Astrocyte of the spinal cord (primary cell): ENCODE measurements at regions not wholly inside any gene's neighbourhood (a gene's known extent, or its start where the extent isn't known, plus 50 kb on each side); places are given as distances from the start of the nearest gene placed in this dataset.
"Not testable (repeated sequence)": the region's sequence is repeated elsewhere in the genome, so short reads cannot be mapped to it uniquely, and the experiment has no call there.

Source experiments
- DNase-seq: peaks from one replicate; pipeline ENCODE4 v3.0.0; 2011; ENCODE audit warnings: low read depth, low spot score
- H3K4me3 ChIP-seq: 2 replicates; pipeline ENCODE4 v1.5.1; 2011; ENCODE audit warnings: low read depth, mild to moderate bottlenecking, low read length, moderate library complexity
- in situ Hi-C: cut with HindIII; loops from 2 replicates; pipeline ENCODE4 v1.10.0; 2017; ENCODE audit warnings: low sequenced_read_pairs
- TF ChIP-seq, protein P1 (sequence below): IDR thresholded peaks from 2 replicates; pipeline ENCODE4 v1.5.1; 2012; ENCODE audit warnings: low read depth, mild to moderate bottlenecking, low read length, inconsistent platforms

GRCh38 chr12:112627851-112628250 is 163.7 kb upstream of the RPH3A start:
- in situ Hi-C loops: no loop called here
- TF ChIP-seq, protein P1, sequence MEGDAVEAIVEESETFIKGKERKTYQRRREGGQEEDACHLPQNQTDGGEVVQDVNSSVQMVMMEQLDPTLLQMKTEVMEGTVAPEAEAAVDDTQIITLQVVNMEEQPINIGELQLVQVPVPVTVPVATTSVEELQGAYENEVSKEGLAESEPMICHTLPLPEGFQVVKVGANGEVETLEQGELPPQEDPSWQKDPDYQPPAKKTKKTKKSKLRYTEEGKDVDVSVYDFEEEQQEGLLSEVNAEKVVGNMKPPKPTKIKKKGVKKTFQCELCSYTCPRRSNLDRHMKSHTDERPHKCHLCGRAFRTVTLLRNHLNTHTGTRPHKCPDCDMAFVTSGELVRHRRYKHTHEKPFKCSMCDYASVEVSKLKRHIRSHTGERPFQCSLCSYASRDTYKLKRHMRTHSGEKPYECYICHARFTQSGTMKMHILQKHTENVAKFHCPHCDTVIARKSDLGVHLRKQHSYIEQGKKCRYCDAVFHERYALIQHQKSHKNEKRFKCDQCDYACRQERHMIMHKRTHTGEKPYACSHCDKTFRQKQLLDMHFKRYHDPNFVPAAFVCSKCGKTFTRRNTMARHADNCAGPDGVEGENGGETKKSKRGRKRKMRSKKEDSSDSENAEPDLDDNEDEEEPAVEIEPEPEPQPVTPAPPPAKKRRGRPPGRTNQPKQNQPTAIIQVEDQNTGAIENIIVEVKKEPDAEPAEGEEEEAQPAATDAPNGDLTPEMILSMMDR: no peak
- no peak for DNase-seq
- H3K4me3 ChIP-seq: no peak overlapping the region

DNA sequence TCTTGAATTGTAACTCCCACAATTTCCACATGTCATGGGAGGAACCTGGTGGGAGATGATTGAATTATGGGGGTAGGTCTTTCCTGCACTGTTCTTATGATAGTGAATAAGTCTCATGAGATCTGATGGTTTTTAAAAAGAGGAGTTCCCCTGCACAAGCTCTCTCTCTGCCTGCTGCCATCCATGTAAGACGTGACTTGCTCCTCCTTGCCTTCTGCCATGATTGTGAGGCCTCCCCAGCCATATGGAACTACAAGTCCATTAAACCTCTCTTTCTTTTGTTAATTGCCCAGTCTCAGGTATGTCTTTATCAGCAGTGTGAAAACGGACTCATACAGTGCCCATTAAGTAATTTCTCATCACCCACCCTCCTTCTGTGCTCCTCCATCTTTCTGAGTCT is 159.6 kb upstream of the RPH3A start:
- DNase-seq, in situ Hi-C loops, H3K4me3 ChIP-seq: not testable (repeated sequence)

GRCh38 chr12:112635036-112635435 is 156.5 kb upstream of the RPH3A start:
- TF ChIP-seq, protein P1: no peak
- DNase-seq: no peak
- in situ Hi-C loops: no loop called here

GRCh38 chr12:112638420-112638819 is 153.1 kb upstream of the RPH3A start:
- no peak overlapping the region for H3K4me3 ChIP-seq
- TF ChIP-seq, protein P1: no peak
- in situ Hi-C loops: no loop called here
- no peak for DNase-seq

More at GRCh38 chr12:112635036-112635435, 156.5 kb upstream of the RPH3A start:
- H3K4me3 ChIP-seq: no peak overlapping the region

GRCh38 chr12:112645586-112645985 is 146.0 kb upstream of the RPH3A start:
- H3K4me3 ChIP-seq: no peak overlapping the region
- TF ChIP-seq, protein P1: no peak
- no peak for DNase-seq
- in situ Hi-C loops: no loop called here

DNA sequence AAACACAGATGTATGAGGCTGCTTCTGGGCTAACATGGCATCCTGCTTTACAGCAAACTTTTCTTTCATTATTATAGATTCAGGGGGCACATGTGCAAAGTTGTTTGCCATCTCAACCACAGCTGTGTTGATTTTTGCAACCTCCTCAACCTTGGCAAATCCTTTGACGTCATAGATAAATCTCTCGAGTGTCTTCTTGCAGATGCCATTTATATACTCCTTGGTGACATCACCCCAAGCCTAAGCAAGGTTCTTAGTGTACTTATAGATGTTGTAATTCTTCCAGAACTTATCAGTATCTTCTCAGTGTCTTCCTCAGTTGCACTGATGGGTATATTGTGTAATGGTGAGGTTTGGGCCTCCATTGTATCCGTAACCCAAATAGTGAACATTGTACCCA is 135.4 kb upstream of the RPH3A start:
- DNase-seq: no peak
- TF ChIP-seq, protein P1: no peak
- H3K4me3 ChIP-seq: no peak overlapping the region
- in situ Hi-C loops: no loop called here

GRCh38 chr12:112664569-112664968 is 127.0 kb upstream of the RPH3A start:
- peak; percentile 1 for DNase-seq
- H3K4me3 ChIP-seq: no peak overlapping the region
- TF ChIP-seq, protein P1: no peak
- in situ Hi-C loops: no loop called here
